ENCODE measurements at regions not wholly inside any gene's neighbourhood (a gene's known extent, or its start where the extent isn't known, plus 50 kb on each side); places are given as distances from the start of the nearest gene placed in this dataset.

DNA sequence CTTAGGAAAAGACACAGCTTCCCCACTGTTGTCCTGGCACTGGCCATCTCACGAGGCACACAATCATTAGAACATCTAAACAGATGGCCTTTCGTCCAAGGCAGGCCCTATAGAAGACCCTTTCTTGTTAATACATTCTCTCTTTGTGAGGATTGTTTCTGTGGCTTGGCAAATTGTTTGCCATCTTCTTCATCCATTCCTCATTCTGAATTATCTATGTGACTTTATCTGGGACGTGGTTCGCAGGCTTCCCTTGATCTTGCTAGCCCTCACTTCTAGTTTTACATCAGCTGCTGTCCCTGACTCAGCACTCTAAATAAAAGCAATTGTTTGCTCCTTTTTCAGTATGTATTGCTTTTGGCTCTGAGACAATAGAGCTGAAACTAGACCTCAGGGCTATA is 101.1 kb upstream of the ZC3H11B start:
- POLR2A ChIA-PET, result no interaction called here
- Histone ChIP-seq H3K27ac (ENCODE audit: extremely low read depth, low read depth, low read length) (no peak overlapping the region), H3K36me3 (ENCODE audit: control insufficient read depth in 2 of 2, insufficient read depth in 1 of 2, low read length in 2 of 2) (no peaks in the 10 kb centered on the region), H3K4me1 (ENCODE audit: control insufficient read depth, insufficient read depth, low read length) (no peaks in the 10 kb centered on the region), H3K4me3 (ENCODE audit: low read depth, low read length) (no peak overlapping the region), H3K9me3 (ENCODE audit: control insufficient read depth, insufficient read depth, low read depth, low read length) (no peaks in the 10 kb centered on the region)
- no peak for TF ChIP-seq ZNF76 (tag by site-specific recombination; IDR thresholded peaks at IDR 0.05; ENCODE audit: borderline replicate concordance, low read depth)
- no peak for TF ChIP-seq ZNF214 (tag by site-specific recombination; IDR thresholded peaks at IDR 0.05; ENCODE audit: borderline replicate concordance)
- no peak for TF ChIP-seq ZNF211 (tag by site-specific recombination; IDR thresholded peaks at IDR 0.05; ENCODE audit: low read depth)
- TF ChIP-seq ZNF174 (tag by site-specific recombination; IDR thresholded peaks at IDR 0.05), result no peak
- TF ChIP-seq HOXA7 (CRISPR knock-in tag; IDR thresholded peaks at IDR 0.05; ENCODE audit: borderline replicate concordance), result no peak
- no peak for TF ChIP-seq ZNF416 (tag by site-specific recombination; IDR thresholded peaks at IDR 0.05)
- TF ChIP-seq ZNF48 (tag by site-specific recombination; IDR thresholded peaks at IDR 0.05), result no peak
- TF ChIP-seq, protein P1, sequence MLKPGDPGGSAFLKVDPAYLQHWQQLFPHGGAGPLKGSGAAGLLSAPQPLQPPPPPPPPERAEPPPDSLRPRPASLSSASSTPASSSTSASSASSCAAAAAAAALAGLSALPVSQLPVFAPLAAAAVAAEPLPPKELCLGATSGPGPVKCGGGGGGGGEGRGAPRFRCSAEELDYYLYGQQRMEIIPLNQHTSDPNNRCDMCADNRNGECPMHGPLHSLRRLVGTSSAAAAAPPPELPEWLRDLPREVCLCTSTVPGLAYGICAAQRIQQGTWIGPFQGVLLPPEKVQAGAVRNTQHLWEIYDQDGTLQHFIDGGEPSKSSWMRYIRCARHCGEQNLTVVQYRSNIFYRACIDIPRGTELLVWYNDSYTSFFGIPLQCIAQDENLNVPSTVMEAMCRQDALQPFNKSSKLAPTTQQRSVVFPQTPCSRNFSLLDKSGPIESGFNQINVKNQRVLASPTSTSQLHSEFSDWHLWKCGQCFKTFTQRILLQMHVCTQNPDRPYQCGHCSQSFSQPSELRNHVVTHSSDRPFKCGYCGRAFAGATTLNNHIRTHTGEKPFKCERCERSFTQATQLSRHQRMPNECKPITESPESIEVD (tag by site-specific recombination; IDR thresholded peaks at IDR 0.05), result no peak
- TF ChIP-seq ZNF707 (tag by site-specific recombination; IDR thresholded peaks at IDR 0.05), result no peak
- no peak for TF ChIP-seq ZNF433 (tag by site-specific recombination; IDR thresholded peaks at IDR 0.05; ENCODE audit: low read depth)
- CTCF ChIA-PET, result interaction anchor here (0.7 kb wide), 2 partner anchors 1292 to 1500 kb away, joined by 4 read pairs; no protein-coding TSS in a partner anchor

DNA sequence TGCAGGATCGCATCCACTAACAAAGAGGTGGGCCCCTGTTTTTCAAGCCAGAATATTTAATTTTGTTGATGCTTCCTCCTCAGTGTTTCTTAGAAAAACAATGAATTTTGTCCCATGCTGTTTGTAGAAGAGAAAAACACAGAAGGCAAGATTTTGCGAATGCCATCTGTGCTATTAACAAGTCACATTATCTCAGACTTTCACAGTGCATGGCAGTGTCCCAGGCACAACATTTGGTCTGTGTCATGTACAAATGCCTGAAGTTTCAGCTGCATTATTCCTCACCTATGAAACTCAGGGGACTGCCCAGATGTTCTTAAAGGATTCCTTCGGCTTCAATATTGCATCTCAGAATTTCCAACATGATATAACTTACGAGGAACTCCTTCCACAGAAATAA is 99.6 kb upstream of the ZC3H11B start:
- H3K9me3 ChIP-seq (ENCODE audit: control insufficient read depth, insufficient read depth, low read depth, low read length), result no peaks in the 10 kb centered on the region
- no peak overlapping the region for H3K4me3 ChIP-seq (ENCODE audit: low read depth, low read length)
- ChIA-PET POLR2A (no interaction called here), CTCF (no interaction called here)
- no peak overlapping the region for H3K27ac ChIP-seq (ENCODE audit: extremely low read depth, low read depth, low read length)
- no peaks in the 10 kb centered on the region for H3K36me3 ChIP-seq (ENCODE audit: control insufficient read depth in 2 of 2, insufficient read depth in 1 of 2, low read length in 2 of 2)
- H3K4me1 ChIP-seq (ENCODE audit: control insufficient read depth, insufficient read depth, low read length), result no peaks in the 10 kb centered on the region
- TF ChIP-seq ZNF24 (tag by site-specific recombination; IDR thresholded peaks at IDR 0.05) (no peak), PRDM1 (tag by site-specific recombination; IDR thresholded peaks at IDR 0.05) (no peak), ZFP3 (tag by site-specific recombination; IDR thresholded peaks at IDR 0.05; ENCODE audit: low read depth) (no peak), ZNF223 (tag by site-specific recombination; IDR thresholded peaks at IDR 0.05) (no peak), ZNF670 (tag by site-specific recombination; IDR thresholded peaks at IDR 0.05; ENCODE audit: low read depth) (no peak), ZBTB7A (tag by site-specific recombination; IDR thresholded peaks at IDR 0.05; ENCODE audit: low read depth) (no peak), ZNF239 (tag by site-specific recombination; IDR thresholded peaks at IDR 0.05) (no peak), ZNF560 (tag by site-specific recombination; IDR thresholded peaks at IDR 0.05; ENCODE audit: borderline replicate concordance) (no peak), BCL11B (tag by site-specific recombination; IDR thresholded peaks at IDR 0.05; ENCODE audit: low read depth) (no peak), ZNF221 (tag by site-specific recombination; IDR thresholded peaks at IDR 0.05; ENCODE audit: borderline replicate concordance) (no peak), GLIS2 (tag by site-specific recombination; IDR thresholded peaks at IDR 0.05) (no peak), ZNF2 (tag by site-specific recombination; IDR thresholded peaks at IDR 0.05) (no peak), ZNF274 (IDR thresholded peaks at IDR 0.05; ENCODE audit: low read length) (no peak), ZNF274 (tag by site-specific recombination; IDR thresholded peaks at IDR 0.05; ENCODE audit: borderline replicate concordance) (no peak)
- TF ChIP-seq, protein P2, sequence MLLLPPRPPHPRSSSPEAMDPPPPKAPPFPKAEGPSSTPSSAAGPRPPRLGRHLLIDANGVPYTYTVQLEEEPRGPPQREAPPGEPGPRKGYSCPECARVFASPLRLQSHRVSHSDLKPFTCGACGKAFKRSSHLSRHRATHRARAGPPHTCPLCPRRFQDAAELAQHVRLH (tag by site-specific recombination; IDR thresholded peaks at IDR 0.05), result no peak
- TF ChIP-seq, protein P3, sequence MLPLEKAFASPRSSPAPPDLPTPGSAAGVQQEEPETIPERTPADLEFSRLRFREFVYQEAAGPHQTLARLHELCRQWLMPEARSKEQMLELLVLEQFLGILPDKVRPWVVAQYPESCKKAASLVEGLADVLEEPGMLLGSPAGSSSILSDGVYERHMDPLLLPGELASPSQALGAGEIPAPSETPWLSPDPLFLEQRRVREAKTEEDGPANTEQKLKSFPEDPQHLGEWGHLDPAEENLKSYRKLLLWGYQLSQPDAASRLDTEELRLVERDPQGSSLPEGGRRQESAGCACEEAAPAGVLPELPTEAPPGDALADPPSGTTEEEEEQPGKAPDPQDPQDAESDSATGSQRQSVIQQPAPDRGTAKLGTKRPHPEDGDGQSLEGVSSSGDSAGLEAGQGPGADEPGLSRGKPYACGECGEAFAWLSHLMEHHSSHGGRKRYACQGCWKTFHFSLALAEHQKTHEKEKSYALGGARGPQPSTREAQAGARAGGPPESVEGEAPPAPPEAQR (tag by site-specific recombination; IDR thresholded peaks at IDR 0.05), result no peak
- TF ChIP-seq, protein P4, sequence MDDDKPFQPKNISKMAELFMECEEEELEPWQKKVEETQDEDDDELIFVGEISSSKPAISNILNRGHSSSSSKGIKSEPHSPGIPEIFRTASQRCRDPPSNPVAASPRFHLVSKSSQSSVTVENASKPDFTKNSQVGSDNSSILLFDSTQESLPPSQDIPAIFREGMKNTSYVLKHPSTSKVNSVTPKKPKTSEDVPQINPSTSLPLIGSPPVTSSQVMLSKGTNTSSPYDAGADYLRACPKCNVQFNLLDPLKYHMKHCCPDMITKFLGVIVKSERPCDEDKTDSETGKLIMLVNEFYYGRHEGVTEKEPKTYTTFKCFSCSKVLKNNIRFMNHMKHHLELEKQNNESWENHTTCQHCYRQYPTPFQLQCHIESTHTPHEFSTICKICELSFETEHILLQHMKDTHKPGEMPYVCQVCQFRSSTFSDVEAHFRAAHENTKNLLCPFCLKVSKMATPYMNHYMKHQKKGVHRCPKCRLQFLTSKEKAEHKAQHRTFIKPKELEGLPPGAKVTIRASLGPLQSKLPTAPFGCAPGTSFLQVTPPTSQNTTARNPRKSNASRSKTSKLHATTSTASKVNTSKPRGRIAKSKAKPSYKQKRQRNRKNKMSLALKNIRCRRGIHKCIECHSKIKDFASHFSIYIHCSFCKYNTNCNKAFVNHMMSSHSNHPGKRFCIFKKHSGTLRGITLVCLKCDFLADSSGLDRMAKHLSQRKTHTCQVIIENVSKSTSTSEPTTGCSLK (tag by site-specific recombination; IDR thresholded peaks at IDR 0.05), result no peak
- TF ChIP-seq, protein P5, sequence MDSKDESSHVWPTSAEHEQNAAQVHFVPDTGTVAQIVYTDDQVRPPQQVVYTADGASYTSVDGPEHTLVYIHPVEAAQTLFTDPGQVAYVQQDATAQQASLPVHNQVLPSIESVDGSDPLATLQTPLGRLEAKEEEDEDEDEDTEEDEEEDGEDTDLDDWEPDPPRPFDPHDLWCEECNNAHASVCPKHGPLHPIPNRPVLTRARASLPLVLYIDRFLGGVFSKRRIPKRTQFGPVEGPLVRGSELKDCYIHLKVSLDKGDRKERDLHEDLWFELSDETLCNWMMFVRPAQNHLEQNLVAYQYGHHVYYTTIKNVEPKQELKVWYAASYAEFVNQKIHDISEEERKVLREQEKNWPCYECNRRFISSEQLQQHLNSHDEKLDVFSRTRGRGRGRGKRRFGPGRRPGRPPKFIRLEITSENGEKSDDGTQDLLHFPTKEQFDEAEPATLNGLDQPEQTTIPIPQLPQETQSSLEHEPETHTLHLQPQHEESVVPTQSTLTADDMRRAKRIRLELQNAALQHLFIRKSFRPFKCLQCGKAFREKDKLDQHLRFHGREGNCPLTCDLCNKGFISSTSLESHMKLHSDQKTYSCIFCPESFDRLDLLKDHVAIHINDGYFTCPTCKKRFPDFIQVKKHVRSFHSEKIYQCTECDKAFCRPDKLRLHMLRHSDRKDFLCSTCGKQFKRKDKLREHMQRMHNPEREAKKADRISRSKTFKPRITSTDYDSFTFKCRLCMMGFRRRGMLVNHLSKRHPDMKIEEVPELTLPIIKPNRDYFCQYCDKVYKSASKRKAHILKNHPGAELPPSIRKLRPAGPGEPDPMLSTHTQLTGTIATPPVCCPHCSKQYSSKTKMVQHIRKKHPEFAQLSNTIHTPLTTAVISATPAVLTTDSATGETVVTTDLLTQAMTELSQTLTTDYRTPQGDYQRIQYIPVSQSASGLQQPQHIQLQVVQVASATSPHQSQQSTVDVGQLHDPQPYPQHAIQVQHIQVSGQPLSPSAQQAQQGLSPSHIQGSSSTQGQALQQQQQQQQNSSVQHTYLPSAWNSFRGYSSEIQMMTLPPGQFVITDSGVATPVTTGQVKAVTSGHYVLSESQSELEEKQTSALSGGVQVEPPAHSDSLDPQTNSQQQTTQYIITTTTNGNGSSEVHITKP (tag by site-specific recombination; IDR thresholded peaks at IDR 0.05), result no peak
